Activated CD8-positive, alpha-beta memory T cell treated with anti-CD3 and anti-CD28 coated beads, Interleukin-2, amount 50 U/mL, for 1 hour (primary cell): ENCODE measurements at regions not wholly inside any gene's neighbourhood (a gene's known extent, or its start where the extent isn't known, plus 50 kb on each side); places are given as distances from the start of the nearest gene placed in this dataset.

Source experiments
- DNase-seq: peaks from one replicate; pipeline ENCODE4 v3.0.0-alpha.2; 2020; ENCODE audit errors: extremely low read depth

DNA sequence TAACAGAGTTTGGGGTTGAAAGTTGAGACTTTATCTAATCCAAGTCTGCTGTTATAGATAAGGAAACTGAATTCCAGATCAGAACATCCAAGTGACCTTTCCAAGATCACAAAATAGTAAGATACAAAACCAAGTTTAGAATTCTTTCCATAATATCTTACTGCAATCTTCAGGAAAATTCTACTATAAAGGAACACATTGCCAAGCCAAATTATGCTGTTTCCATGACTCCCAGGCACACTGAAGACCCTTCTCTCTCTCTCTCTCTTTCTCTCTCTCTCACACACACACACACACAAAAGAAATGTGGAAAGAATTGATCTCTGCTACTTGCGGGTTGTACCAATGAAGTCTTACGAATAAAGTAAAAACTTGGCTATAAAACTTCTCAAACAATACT lies 398.4 kb downstream of the METTL4 start:
- DNase-seq = no peak

DNA sequence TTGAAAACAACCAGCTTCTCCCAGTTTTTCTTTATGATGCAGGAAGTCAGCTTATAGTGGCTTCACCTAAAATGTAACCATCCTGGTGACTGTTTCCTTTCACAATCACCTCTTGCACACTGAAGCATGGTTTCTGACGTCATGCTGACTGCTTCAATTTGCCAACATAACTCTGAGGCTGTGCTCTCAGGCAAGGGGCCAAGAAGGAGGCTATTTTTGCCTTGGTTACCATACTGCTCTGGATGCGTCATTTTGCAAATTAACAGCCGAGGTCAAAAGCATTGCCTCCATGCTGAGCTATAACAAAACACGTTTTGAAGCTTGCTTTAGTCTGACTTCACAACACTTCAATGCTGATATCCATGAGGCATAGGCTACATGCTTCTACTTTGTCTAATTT lies 397.8 kb downstream of the METTL4 start:
- no peak for DNase-seq

DNA sequence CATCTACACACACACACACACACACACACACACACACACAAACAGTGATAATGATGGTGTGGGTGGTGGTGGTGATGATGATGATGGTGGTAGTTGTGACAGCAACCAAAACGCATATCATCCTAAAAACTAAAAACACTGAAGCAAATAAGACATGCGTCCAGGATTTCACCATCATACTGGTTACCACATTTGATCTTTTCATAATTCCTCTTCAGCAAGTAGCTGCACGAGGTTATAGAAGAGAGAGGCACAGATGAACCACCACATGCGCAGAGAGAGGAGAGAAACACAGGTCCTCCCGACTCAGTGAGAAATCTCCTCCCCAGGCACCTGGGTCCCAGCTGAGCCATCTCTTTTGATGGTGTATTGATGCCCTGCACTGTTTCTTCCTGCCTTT lies 393.3 kb downstream of the METTL4 start:
- DNase-seq = no peak

- DNase-seq = no peak
Observed at GRCh38 chr18:2179498-2180183, 391.7 kb downstream of the METTL4 start.

- no peak for DNase-seq
Observed at GRCh38 chr18:2180586-2180985, 390.7 kb downstream of the METTL4 start.

DNA sequence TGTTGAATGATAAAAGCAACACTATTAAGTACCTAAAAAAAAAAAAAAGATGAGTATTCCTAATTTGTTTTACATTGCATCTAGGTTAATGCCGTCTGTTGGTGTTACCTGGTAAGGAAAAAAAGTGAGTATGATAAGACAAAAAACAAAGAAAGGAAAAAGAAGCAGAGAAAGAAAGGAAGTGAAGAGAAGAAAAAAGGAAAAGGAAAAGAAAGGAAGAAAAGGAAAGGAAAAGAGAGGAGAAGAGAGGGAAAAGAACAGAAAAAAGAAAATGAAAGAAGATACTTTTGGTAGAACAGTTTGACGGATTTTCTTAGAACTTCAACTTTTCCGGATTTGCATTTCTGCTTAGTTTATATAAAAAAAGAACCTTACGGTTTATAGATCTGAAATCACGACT lies 387.9 kb downstream of the METTL4 start:
- no peak for DNase-seq

GRCh38 chr18:2186967-2187366 lies 384.3 kb downstream of the METTL4 start:
- DNase-seq = no peak

GRCh38 chr18:2188258-2188657 lies 383.0 kb downstream of the METTL4 start:
- DNase-seq = no peak

DNA sequence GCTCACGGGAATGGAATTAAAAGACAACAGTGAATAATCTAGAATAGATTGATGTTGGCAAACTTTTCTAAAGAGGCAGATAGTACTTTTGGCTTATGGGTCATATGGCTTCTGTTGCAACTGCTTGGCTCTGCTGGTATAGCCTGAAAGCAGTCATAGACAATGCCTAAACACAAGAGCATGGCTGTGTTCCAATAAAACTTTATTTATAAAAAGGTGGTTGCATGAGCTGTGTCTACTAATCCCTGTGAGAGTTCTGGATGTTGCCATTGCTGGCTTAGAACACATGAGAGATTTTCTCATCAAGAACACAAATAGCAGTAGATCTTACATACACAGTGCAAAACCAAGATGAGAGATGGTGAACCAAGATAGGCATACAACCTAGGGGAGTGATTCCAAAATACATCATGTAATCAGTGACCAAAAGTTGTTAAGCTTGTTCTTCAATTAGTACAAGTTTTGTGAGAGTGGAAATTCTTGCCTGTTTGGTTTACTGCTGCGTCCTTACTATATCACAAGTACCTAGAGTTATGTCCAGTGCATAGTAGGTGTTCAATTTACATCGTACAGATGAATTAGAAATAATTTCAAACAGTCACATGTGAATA lies 380.0 kb downstream of the METTL4 start:
- no peak for DNase-seq

DNA sequence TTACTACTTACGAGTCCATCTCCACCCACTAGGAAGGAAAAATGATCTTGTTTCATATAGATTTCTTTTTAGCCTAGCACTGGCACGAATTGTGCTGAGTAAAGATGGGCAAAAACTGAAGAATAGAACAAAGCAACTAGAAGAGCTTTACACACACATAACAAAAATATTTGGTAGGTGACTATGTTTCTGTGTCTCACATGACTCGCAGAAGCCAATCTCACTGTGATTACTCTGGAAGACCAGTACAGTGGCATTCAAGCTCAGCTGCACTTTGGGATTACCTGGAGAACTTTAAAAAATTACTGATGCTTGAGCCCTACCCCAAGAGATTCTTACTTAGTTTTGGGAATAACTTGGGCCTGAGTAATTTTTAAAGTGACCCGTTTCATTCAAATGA lies 378.7 kb downstream of the METTL4 start:
- DNase-seq = no peak

DNA sequence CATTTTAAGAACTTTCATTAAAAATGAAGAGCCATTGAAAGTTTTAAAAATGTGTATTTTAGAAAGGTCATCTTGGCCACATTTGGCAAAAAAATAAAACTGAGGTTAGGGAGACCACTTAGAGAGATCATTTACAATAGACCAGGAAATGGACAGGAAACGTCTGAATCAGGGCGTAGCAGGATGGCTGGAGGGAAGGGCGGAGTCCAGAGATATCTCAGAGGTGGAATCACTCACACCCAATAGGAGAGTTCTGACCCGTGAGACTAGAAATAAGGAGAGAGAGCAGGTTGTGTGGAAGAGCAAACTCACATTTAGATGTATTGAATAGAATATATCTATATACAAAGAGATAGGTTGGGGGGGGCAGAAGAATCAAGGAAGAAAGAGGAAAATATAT lies 373.4 kb downstream of the METTL4 start:
- DNase-seq = no peak

- no peak for DNase-seq
Observed at GRCh38 chr18:2199060-2199459, 372.2 kb downstream of the METTL4 start.

DNA sequence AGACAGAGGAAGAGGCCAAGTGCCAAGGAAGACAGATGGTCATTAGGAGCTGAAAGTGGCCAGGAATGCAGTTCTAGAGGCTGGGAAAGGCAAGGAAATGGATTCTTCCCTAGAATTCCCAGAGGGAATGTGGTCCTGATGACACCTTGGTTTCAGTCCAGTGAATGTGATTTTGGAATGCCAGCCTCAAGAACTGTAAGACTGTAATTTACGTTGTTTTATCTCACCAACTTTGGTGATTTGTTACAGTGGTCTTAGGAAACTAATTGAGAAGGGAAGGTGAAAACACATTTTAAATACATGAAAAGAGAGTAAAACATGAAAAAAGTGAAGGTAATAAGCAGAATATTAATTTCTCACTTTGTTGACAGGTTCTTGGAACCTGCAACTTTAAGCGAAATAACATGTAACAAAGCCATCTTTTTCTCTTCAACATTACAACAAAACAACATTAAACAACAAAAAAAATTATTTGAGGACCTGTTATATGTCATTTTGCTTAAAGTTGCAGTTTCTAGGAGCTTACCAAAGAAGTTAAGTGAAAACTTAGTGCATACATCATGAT lies 370.2 kb downstream of the METTL4 start:
- no peak for DNase-seq

- no peak for DNase-seq
Observed at GRCh38 chr18:2204736-2205135, 366.6 kb downstream of the METTL4 start.

- DNase-seq = no peak
Observed at GRCh38 chr18:2207294-2207693, 364.0 kb downstream of the METTL4 start.

GRCh38 chr18:2212598-2213205 lies 358.6 kb downstream of the METTL4 start:
- DNase-seq = no peak

DNA sequence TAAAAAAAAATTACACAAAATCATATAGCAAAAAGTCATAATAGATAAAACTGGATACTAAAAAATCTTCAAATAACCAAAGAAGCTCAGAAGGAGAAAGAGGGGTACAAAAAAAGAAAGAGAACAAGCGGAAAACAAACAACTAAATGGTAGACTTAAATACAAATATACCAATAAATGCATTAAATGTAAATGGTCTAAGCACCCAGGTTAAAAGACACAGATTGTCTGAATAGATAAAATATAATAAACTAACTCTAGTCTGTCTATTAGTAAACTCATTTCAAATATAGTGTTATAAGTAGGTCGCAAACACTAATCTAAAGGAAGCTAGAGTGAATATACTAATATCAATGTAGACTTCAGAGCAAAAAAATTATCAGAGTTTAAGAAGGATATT lies 357.4 kb downstream of the METTL4 start:
- DNase-seq = no peak

DNA sequence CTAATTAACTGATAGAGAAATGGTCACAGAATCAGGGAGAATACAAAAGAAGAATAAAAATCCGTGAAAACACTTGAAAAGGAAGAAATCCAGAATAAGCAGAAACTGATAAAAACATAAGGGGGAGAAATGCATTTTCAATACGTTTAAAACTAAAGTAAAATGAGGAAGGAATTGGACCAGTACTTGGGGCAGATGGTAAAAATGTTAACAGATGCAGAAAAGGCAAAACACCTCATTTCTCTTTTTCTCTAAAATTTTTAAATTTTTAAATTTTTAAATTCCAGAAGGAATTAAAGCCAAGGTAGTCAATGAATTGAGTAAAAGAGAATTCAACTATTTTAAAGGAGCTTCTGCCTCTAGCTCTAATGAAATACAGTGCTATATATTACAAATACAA lies 353.9 kb downstream of the METTL4 start:
- DNase-seq = no peak

DNA sequence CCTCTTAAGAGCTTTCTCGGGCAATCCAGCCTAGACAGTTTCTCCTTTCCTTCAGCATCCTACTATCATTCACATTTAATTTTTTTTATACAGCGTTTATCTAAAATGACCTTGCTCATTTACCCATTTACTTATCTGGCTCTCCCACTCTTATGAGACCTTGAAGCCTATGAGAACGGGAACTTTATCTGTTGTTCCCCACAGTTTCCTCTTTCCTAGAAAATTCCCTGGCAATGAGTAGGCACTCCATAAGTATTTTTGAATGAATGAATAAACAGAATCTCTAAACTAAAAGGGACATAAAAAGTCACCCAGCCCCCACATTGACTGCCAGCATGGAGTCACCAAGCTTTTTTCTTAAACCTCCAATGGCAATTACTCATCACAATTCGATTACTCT lies 353.2 kb downstream of the METTL4 start:
- no peak for DNase-seq

- no peak for DNase-seq
Observed at GRCh38 chr18:2219706-2220105, 351.6 kb downstream of the METTL4 start.

DNA sequence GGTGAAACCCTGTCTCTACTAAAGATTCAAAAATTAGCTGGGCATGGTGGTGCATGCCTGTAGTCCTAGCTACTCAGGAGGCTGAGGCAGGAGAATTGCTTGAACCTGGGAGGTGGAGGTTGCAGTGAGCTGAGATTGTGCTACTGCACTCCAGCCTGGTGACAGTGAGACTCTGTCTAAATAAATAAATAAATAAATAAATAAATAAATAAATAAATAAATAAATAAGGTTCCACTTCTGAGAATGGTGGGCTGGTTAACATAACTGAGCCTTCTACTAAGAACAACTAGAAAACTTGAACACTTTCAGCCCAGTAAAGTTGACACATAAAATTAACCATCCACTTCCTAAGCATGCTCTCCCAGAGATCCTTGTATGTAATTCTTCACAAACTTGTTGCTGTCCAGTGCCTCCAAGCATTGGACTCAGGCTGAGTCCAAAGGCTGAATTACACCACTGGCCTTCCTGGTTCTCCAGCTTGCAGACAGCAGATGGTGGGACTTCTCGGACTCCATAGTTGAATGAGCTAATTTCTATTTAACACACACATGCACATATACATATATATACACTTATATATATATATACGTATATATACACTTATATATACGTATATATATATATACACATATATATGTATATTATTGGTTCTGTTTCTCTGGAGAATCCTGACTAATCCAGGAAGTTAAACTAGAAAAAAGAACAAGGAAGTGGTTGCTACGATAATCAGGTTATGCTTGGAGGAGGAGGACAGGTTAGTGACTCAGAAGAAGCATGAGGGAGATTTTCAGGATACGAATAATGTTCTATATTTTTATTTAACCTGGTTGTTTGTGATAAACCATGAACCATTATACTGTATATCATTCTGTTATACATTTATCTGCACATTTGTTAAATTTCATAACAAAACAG lies 348.8 kb downstream of the METTL4 start:
- DNase-seq = no peak

DNA sequence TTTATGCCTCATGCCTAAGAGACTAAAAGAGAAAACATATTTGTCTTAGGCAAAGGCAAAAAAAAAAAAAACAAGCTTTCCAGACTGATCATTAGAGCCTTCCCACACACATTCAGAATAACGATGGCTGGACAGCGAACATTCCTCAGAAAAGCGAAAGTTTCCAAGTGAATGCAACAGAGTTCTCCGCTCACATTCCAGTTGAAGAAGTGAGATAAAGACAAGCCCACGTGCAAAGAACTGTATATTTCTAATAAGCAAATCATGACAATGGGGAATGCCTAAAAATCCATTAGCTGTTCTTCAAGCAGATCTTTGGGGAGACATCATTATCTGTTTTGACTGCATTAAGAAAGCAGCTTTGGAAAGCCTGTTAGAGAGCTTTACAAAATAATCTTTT lies 347.9 kb downstream of the METTL4 start:
- DNase-seq = no peak
